Ishikawa (cell line): ENCODE measurements at regions not wholly inside any gene's neighbourhood (a gene's known extent, or its start where the extent isn't known, plus 50 kb on each side); places are given as distances from the start of the nearest gene placed in this dataset.

Experiments used
- RAD21 ChIP-seq: IDR thresholded peaks from 2 replicates; pipeline ENCODE4 v1.6.1; 2012; ENCODE audit warnings: low read depth
- TEAD4 ChIP-seq: IDR thresholded peaks from 2 replicates; pipeline ENCODE4 v1.6.1; 2012
- USF1 ChIP-seq: IDR thresholded peaks from 2 replicates; pipeline ENCODE4 v1.6.1; 2012
- TF ChIP-seq, protein P1 (sequence below): IDR thresholded peaks from 2 replicates; pipeline ENCODE4 v1.6.1; 2012; ENCODE audit warnings: low read depth, mild to moderate bottlenecking

DNA sequence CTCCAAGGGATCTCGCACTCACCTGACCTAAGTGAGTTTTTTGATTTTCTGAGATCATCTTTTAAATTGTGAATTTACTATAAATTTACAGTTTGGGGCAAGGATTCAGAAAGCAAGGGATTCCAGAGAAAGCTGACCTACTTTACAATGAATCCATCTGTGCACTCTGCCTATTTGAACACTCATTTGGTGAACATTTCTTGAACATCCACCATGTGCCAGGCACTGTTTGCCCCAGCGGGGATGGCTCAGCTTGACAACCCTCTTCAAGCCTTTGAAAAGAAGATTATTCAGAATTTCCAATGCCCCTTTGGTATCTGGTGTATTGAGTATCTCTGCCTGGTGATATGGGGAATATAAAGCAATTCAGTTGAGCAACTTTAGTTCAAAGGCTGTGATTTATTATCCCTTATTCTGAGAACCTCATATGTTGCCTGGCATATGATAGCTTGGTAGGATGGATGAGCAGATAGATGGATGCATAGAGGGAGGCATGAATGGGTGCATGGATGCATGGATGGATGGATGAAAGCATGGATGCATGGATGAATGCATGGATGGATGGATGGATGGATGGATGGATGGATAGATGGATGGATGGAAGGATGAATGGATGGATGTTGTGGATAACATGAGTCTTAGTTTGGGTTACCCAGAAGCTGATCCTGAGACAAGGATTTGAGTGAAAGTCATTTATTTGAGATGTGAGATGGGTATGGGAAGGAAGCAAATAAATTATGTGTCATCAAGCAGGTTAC is 149.7 kb upstream of the ZNF366 start:
- TF ChIP-seq, protein P1, sequence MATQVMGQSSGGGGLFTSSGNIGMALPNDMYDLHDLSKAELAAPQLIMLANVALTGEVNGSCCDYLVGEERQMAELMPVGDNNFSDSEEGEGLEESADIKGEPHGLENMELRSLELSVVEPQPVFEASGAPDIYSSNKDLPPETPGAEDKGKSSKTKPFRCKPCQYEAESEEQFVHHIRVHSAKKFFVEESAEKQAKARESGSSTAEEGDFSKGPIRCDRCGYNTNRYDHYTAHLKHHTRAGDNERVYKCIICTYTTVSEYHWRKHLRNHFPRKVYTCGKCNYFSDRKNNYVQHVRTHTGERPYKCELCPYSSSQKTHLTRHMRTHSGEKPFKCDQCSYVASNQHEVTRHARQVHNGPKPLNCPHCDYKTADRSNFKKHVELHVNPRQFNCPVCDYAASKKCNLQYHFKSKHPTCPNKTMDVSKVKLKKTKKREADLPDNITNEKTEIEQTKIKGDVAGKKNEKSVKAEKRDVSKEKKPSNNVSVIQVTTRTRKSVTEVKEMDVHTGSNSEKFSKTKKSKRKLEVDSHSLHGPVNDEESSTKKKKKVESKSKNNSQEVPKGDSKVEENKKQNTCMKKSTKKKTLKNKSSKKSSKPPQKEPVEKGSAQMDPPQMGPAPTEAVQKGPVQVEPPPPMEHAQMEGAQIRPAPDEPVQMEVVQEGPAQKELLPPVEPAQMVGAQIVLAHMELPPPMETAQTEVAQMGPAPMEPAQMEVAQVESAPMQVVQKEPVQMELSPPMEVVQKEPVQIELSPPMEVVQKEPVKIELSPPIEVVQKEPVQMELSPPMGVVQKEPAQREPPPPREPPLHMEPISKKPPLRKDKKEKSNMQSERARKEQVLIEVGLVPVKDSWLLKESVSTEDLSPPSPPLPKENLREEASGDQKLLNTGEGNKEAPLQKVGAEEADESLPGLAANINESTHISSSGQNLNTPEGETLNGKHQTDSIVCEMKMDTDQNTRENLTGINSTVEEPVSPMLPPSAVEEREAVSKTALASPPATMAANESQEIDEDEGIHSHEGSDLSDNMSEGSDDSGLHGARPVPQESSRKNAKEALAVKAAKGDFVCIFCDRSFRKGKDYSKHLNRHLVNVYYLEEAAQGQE, result no peak
- TF ChIP-seq RAD21 (no peak), USF1 (no peak), TEAD4 (no peak)
